Choroid plexus epithelial cell (primary cell): ENCODE measurements at regions not wholly inside any gene's neighbourhood (a gene's known extent, or its start where the extent isn't known, plus 50 kb on each side); places are given as distances from the start of the nearest gene placed in this dataset.
"Not testable (repeated sequence)": the region's sequence is repeated elsewhere in the genome, so short reads cannot be mapped to it uniquely, and the experiment has no call there.

Experiments used
- DNase-seq: peaks from one replicate; pipeline ENCODE4 v3.0.0-alpha.2; 2010; ENCODE audit warnings: low read depth
- H3K4me3 ChIP-seq: 2 replicates; pipeline ENCODE4 v1.5.1; 2011; ENCODE audit warnings: low read depth, mild to moderate bottlenecking, control low read depth, low read length, moderate library complexity

DNA sequence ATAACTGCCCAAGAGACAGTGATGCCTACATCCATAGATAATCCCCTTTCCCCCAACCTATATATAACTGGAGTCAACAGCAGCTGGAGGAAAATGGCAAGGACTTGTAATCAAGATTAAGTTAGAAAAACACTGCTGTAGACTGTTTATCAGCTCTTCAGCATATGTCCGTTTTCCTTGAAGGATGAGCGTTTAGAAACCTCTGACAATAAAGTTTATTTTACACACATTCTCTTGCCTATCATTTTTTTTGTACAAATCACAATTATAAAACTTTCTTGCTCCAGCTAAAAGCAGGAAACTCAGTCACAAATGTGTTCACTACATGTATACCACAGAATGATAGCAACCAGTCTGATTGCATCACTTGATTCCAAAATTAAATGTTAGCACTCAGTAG lies 50.8 kb downstream of the PPIAL4G start:
- H3K4me3 ChIP-seq: not testable (repeated sequence)
- peak; percentile 12 for DNase-seq

DNA sequence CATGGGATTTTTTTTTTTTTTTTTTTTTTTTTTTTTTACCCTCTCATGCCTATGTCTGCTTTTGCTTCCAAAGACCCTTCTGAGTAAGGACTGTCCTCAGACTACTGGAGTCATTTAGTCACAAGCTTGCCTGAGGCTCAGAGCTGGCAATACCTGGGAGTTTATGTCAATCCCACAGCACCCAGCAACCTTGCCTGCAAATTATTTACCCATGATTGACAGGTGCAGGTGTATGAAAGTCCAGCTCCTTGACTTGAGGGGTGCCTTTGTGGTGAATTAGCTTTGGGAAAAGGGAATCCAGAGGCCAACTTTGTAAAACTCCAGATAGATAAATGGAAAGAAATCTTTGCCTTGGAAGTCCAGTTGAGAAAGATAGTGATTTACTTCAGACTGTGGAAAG lies 53.2 kb downstream of the PPIAL4G start:
- DNase-seq, H3K4me3 ChIP-seq: not testable (repeated sequence)

DNA sequence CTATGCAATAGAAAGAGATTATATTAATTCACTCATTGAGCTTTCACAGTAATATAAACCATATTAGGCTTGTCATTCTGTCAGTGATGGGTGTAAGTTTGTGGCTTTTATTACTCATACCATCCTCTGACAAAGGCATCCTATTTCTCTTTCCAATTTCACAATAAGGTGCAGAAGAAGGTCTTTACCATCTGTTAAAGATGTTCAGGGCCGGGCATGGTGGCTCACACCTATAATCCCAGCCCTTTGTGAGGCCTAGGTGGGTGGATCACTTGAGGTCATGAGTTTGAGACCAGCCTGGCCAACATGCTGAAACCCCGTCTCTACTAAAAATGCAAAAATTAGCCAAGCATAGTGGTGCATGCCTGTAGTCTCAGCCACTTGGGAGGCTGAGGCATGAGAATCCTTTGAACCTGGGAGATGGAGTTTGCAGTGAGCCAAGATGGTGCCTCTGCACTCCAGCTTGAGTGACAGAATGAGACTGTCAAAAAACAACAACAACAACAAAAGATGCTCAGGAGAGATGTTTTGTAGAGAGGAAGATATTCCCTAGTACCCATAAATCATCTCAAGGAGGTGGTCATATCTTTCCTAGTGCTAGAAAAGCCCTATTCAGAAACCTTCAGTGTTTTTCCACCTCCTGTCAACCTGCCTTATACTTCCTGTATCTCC lies 56.0 kb downstream of the PPIAL4G start:
- peak; percentile 38 for DNase-seq
- not testable (repeated sequence) for H3K4me3 ChIP-seq

DNA sequence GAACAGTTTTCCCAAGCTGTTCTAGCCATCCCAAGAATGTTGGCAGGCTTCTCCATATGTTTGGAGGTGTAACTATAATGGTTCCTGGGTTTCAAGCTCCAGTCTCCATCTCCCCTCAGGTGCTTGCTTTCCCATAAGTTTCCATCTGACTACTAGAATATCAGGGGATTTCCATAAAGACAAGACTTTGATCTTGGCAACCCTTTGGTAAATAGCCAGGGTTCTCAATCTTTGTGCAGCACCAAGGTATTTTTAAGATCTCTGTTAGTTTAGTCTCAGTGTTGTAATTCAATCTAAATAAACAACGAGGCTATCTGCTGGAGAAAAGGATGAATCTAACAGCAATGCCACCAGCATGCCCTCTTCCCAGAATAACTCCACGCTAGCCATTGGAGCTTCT lies 56.7 kb downstream of the PPIAL4G start:
- not testable (repeated sequence) for DNase-seq, H3K4me3 ChIP-seq

DNA sequence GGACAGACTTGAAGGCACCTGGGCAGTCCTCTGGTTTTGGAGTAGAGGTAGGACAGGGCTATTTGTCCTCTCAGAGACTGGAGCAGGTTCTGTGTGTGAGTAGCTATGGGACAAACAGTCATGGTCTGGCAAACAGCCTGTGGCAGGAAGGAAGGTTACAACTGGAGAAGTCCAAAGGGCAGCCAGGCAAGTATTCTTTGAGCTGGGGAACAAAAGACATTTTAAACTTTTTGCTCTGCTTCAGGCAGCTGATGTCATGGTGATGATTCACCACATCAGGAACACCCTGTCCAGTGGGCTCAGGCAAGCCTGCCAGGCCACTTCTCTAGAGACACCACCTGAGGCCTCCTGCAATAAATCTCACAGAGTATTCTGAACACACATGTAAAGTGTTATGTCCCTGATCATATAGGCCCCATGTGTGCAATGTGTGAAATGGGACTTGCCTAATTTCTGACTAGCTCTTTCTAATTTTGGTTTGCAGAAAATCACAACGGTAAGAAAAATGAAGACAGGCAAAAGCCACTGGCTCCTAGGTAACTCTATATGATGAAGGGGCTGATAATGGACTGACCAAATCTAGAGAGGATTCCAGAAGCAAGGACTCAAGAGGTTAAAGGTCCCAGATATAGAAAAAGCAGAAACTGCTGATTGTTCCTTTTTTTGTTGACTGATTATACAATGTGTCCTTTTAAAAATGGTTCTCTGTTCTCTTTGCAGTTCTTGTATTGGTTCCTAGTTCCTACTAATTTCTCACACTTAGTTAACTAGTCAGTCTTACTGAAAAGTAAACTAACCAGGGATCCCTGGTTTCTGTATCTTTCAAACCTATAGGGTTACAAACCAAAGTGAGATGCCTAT lies 58.7 kb downstream of the PPIAL4G start:
- H3K4me3 ChIP-seq: not testable (repeated sequence)
- DNase-seq: peak; percentile 84

DNA sequence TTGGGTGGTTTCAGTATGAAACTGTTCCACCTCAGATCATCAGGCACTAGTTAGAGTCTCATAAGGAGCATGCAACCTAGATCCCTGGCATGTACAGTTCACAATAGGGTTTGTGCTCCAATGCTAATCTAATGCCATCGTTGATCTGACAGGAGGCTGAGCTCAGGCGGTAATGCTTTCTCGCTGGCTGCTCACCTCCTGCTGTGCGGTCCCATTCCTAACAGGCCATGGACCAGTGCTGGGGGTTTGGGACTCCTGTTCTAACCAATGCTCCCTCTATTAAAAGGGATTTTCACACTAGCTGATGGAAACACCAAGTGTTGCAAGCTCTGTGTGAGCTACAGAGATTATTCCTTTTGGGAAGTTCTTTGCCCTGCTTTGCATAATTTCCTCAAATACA lies 60.2 kb downstream of the PPIAL4G start:
- H3K4me3 ChIP-seq, DNase-seq: not testable (repeated sequence)

DNA sequence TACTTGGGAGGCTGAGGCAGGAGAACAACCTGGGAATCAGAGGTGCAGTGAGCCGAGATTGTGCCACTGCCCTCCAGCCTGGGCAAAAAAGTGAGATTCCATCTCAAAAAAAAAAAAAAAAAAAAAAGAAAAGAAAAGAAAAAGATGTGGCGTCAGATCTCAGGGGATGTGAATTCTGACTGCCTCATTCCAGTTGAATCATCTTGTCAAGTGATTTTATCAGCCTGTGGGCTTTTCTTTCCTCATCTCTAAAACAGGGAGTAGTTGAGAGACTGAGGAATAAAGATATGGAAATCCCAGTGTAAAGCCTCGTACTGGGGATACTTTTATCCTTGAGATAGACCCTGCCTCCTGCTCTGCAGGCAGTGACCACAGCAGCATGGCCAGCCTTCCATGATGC lies 65.9 kb downstream of the PPIAL4G start:
- H3K4me3 ChIP-seq, DNase-seq: not testable (repeated sequence)

DNA sequence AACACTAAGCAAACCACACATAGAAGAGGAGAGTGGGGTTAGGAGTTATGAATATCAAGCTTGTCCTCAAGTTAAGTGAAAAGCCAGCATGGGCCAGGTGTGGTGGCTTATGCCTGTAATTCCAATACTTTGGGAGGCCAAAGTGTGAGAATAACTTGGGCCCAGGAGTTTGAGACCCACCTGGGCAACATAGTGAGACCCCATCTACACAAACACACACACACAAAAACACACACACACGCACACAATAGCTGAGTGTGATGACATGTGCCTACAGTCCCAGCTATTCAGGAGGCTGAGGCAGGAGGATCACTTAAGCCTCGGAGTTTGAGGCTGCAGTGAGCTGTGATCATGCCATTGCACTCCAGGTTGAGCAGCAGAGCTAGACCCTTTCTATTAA lies 69.7 kb downstream of the PPIAL4G start:
- DNase-seq, H3K4me3 ChIP-seq: not testable (repeated sequence)

DNA sequence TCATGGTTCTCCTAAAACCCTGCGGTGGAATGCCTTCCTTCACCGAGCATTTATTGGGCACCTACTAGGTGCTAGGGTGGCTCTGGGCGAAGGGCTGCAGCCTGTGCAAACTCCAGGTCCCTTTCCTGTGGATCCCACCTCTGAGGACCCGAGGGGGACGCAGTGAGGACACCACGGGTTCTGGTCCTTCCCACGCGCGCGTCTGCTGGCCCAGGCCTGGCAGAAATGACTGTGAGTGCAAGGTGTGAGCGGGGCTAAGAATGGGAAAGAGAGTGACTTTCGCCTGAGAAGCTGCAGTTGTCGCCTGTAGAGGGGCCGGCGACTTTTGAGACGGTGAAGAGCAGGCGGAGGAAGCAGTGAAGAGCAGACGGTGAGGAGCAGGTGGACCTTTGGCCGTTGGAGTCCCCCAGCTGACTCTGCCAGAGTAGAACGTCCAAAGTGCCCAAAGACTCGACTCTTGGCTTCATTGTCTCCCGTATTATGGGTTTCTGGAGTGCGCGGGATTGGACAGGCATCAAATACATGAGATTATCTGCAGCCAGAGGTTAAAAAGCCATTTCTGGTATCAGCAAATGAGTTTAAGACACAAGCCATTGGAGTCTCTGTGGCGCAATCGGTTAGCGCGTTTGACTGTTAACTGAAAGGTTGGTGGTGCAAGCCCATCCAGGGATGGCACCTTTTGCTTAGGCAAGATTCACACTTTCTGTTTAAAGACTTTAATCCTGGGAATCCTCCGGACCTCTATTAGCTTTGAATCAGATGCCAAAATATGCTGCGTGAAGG lies 78.1 kb downstream of the PPIAL4G start:
- not testable (repeated sequence) for DNase-seq, H3K4me3 ChIP-seq

DNA sequence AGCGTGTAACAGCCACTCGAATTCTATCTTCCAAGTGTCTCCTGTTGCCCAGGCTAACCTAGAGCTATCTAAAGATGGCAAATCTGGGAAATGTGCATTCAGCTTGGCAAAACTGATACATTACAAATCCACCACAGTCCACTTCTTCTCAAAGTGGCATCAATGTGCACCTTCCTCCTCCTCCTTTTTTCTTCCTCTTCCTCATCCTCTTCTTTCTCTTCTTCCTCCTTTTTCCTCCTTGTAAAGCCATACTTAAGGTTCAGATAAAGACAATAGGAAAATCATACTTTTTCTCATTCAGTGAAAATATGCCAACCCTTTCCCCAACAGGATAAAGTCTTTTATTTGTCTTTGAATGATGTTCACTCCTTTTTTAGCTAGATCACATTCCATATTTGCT lies 79.2 kb downstream of the PPIAL4G start:
- not testable (repeated sequence) for DNase-seq, H3K4me3 ChIP-seq

DNA sequence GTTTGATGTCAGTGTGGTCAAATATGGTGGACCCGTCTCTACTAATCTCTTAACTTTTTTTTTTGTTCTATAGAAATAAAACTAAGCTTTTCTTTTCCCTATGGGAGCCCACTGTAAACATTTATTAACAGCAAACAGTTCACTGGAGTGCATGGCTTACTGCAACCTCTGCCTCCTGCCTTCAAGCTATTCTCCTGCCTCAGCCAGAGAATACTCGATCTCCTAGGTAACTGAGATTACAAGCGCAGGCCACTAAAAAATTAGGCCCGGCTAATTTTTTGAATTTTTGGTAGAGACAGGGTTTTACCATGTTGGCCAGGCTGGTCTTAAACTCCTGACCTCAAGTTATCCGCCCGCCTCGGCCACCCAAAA lies 80.0 kb downstream of the PPIAL4G start:
- DNase-seq: not testable (repeated sequence)
- peak overlapping the region; percentile 68 for H3K4me3 ChIP-seq

DNA sequence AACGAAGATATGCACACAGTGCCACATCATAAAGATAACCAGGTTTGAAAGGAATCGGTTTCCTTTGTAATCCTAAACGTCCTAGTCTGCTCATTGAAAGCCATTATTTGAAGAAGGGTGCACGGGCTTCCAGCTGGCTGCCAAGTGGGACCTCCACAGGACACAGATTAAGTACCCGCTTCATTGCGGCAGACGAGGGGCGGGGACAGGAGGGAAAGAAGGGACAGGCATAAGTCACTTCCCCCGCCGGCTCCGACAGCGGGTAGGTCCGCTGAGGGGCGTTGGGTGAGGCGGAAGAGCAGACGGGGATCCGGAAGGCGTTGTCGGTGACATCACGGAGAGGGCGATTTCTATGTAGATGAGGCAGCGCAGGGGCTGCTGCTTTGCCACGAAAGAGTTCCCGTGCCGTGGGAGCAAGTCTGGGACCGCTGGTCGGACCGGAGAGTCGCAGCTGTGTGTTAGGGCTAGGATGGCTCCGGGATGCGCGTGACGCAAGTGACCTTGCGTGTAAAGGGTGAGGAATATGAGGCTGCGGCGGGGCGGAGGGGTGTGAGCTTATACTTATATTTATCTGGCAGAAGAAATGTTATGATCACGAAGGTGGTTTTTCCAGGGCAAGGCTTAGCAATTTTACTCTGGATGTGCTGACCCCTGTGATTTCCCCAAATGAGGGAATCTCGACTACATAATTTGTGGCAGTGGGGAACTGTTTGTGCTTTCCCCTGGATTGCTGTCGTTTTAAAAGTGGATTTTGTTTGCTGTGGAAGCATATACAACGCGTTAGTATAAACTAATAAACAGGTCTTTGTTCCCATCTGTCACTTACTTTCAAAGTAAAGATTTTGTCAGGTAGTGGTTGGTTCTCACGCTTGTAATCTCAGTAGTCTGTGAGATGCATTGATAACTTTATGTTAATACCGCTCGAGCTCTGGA lies 80.7 kb downstream of the PPIAL4G start:
- peak; percentile 70 for DNase-seq
- H3K4me3 ChIP-seq: peak overlapping the region; percentile 68

DNA sequence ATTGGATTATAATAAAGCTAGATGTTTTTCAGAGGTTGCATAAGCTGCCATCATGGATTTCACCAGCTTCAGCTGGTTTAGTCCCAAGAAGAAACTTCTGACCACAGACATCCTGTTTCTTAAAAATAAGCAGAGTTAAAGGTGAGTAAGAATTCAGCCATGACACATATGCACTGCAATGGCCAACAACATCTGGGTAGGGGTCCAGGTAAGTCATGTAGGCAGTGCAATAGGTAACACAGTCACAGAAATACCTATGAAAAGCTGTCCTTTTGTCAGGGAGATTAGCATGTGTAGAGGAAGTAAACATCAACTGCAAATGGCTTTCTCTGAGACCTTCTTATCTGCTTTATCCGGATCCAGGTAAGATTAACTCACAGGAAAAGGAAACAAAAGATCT lies 85.6 kb downstream of the PPIAL4G start:
- H3K4me3 ChIP-seq, DNase-seq: not testable (repeated sequence)

DNA sequence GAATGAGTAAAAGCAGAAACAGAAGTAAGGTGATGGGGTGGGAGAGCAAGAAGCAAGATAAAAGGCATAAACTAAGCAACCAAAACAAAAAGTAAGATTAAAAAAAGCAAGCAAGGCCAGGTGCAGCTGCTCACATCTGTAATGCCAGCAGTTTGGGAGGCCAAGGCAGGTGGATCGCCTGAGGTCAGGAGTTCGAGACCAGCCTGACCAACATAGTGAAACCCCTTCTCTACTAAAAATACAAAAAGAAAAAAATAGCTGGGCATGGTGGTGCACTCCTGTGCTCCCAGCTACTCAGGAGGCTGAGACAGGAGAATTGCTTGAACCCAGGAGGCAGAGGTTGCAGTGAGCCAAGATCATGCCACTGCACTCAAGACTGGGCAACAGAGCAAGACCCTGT lies 90.6 kb downstream of the PPIAL4G start:
- DNase-seq, H3K4me3 ChIP-seq: not testable (repeated sequence)

DNA sequence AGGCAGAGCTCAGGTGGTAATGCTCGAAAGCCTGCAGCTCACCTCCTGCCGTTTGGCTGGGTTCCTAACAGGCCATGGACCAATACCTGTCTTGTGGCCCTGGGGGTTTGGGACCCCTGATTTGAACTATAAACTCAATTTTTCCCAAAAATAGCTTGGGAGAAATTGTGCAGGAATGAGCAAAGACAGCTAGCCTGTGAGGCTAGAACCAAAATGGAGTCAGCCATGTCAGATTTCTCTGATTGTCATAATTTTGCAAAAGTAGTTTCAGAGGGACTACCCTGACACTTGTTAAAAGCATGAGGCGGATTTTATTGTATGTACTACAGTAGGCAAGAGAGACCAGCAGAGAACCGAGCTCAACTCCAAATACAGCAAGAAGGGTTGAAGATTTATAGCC lies 91.8 kb downstream of the PPIAL4G start:
- H3K4me3 ChIP-seq, DNase-seq: not testable (repeated sequence)
